Upper lobe of left lung (tissue), 4 donors: ENCODE measurements at regions not wholly inside any gene's neighbourhood (a gene's known extent, or its start where the extent isn't known, plus 50 kb on each side); places are given as distances from the start of the nearest gene placed in this dataset.

ENCODE experiments used
- POLR2A ChIP-seq, 4 donors: fragments of 450-650 bp; IDR thresholded peaks; one replicate each; pipeline ENCODE4 v1.5.1; 2016 to 2017; ENCODE audit warnings: antibody characterized with exemption in 4 of 4, mild to moderate bottlenecking in 2 of 4
- TF ChIP-seq, protein P1 (sequence below), 6 experiments: fragments of 450-650 bp in 4 of 6; fragments of 200-600 bp in 2 of 6; sonication (generic) in 2 of 6; IDR thresholded peaks; one replicate each; pipeline ENCODE4 v1.5.1; 2016 to 2019; ENCODE audit warnings: antibody characterized with exemption in 6 of 6

DNA sequence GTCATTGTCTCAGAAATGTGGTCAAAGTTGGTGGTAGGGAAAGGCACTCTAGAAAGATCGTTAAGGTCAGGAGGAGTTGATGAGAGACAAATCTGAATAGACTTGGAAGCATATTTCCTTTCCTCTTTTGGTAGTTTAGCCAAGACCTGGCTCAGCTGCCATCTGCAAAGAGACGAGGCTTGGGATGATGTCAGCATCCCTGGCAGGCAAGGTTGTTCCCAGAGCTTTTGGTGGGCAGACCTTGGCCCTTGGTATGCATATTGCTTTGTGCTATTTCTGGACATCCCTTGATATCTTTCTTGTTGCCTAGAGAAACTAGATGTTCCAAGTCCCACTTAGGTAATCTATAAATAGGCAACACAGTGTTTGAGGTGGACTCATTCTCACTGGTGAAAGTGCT, 82.4 kb upstream of the NAF1 start:
- no peak for TF ChIP-seq POLR2A (IDR thresholded peaks at IDR 0.05)
- TF ChIP-seq, protein P1, sequence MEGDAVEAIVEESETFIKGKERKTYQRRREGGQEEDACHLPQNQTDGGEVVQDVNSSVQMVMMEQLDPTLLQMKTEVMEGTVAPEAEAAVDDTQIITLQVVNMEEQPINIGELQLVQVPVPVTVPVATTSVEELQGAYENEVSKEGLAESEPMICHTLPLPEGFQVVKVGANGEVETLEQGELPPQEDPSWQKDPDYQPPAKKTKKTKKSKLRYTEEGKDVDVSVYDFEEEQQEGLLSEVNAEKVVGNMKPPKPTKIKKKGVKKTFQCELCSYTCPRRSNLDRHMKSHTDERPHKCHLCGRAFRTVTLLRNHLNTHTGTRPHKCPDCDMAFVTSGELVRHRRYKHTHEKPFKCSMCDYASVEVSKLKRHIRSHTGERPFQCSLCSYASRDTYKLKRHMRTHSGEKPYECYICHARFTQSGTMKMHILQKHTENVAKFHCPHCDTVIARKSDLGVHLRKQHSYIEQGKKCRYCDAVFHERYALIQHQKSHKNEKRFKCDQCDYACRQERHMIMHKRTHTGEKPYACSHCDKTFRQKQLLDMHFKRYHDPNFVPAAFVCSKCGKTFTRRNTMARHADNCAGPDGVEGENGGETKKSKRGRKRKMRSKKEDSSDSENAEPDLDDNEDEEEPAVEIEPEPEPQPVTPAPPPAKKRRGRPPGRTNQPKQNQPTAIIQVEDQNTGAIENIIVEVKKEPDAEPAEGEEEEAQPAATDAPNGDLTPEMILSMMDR (IDR thresholded peaks at IDR 0.05): no peak
